ENCODE measurements at regions not wholly inside any gene's neighbourhood (a gene's known extent, or its start where the extent isn't known, plus 50 kb on each side); places are given as distances from the start of the nearest gene placed in this dataset.

DNA sequence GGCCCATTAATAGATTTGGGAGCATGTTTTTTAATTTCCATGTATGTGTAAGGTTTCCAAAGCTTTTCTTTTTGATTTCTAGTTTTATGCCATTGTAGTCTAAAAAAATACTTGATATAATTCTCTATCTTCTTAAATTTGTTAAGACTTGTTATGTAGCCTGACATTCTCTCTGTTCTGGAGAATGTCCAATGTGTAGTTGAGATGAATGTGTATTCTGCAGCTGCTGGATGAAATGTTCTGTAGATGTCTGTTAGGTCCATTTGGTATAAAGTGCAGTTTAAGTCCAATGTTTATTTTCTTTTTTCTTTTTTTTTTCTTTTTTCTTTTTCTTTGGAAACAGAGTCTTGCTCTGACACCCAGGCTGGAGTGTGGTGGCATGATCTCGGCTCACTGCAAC is 378.5 kb upstream of the MAD2L1 start:
- TF ChIP-seq, protein P1, sequence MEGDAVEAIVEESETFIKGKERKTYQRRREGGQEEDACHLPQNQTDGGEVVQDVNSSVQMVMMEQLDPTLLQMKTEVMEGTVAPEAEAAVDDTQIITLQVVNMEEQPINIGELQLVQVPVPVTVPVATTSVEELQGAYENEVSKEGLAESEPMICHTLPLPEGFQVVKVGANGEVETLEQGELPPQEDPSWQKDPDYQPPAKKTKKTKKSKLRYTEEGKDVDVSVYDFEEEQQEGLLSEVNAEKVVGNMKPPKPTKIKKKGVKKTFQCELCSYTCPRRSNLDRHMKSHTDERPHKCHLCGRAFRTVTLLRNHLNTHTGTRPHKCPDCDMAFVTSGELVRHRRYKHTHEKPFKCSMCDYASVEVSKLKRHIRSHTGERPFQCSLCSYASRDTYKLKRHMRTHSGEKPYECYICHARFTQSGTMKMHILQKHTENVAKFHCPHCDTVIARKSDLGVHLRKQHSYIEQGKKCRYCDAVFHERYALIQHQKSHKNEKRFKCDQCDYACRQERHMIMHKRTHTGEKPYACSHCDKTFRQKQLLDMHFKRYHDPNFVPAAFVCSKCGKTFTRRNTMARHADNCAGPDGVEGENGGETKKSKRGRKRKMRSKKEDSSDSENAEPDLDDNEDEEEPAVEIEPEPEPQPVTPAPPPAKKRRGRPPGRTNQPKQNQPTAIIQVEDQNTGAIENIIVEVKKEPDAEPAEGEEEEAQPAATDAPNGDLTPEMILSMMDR (IDR thresholded peaks at IDR 0.05; ENCODE audit: insufficient read depth, low read length, severe bottlenecking), result no peak
- Histone ChIP-seq H3K27me3 (ENCODE audit: control insufficient read depth, insufficient read depth, low read length) (no peaks in the 10 kb centered on the region), H3K4me3 (ENCODE audit: low read depth, low read length) (no peak overlapping the region), H3K36me3 (ENCODE audit: control insufficient read depth, insufficient read depth, low read length) (no peaks in the 10 kb centered on the region)
- FAIRE-seq (no peak), DNase-seq (ENCODE audit: low read depth) (no peak)

DNA sequence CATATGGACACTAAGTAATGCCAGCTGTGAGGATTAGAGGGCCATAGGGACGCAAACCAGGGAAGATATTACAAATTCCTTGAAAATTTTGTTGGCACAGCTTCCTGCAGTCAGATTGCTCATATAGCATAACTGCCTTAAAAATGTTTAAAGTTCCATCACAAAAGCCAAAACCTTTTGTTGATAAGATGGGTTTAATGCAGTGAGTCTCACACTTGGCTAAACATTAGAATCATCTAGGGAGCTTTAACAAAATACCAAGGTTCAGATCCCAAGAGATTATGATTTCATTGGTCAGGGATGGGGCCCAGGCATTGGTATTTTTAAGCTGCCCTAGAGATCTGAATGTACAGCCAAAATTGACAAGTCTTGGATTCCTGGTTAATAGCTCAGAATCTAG is 376.5 kb upstream of the MAD2L1 start:
- Histone ChIP-seq H3K27me3 (ENCODE audit: control insufficient read depth, insufficient read depth, low read length) (no peaks in the 10 kb centered on the region), H3K4me3 (ENCODE audit: low read depth, low read length) (no peak overlapping the region), H3K36me3 (ENCODE audit: control insufficient read depth, insufficient read depth, low read length) (no peaks in the 10 kb centered on the region)
- no peak for DNase-seq (ENCODE audit: low read depth)
- no peak for FAIRE-seq
- TF ChIP-seq, protein P1 (IDR thresholded peaks at IDR 0.05; ENCODE audit: insufficient read depth, low read length, severe bottlenecking), result no peak

GRCh38 chr4:120440730-120441129 is 374.1 kb upstream of the MAD2L1 start:
- DNase-seq (ENCODE audit: low read depth), result no peak
- H3K4me3 ChIP-seq (ENCODE audit: low read depth, low read length), result no peak overlapping the region
- no peak for FAIRE-seq
- TF ChIP-seq, protein P1 (IDR thresholded peaks at IDR 0.05; ENCODE audit: insufficient read depth, low read length, severe bottlenecking), result no peak
- H3K36me3 ChIP-seq (ENCODE audit: control insufficient read depth, insufficient read depth, low read length), result no peaks in the 10 kb centered on the region
- no peaks in the 10 kb centered on the region for H3K27me3 ChIP-seq (ENCODE audit: control insufficient read depth, insufficient read depth, low read length)

DNA sequence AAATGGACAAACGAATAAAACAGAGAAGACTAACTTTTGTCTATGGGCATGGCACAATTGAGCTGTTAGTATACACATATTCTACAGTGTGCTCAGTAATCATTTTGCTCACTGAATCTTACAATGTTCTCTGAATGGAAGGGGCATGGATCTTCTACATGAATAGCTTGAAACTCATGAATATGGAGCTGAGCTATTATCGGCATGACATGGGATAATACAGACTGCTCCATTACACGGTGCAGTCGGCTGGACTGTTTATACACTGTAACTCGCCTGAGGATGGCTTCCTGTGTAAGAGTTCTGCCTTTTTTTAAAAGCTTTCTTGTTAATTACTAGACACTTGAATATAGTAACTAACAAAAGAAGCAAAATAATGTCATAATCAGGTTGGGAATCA is 368.5 kb upstream of the MAD2L1 start:
- FAIRE-seq (no peak), DNase-seq (ENCODE audit: low read depth) (no peak)
- Histone ChIP-seq H3K27me3 (ENCODE audit: control insufficient read depth, insufficient read depth, low read length) (no peaks in the 10 kb centered on the region), H3K36me3 (ENCODE audit: control insufficient read depth, insufficient read depth, low read length) (no peaks in the 10 kb centered on the region), H3K4me3 (ENCODE audit: low read depth, low read length) (no peak overlapping the region)
- TF ChIP-seq, protein P1 (IDR thresholded peaks at IDR 0.05; ENCODE audit: insufficient read depth, low read length, severe bottlenecking), result no peak

DNA sequence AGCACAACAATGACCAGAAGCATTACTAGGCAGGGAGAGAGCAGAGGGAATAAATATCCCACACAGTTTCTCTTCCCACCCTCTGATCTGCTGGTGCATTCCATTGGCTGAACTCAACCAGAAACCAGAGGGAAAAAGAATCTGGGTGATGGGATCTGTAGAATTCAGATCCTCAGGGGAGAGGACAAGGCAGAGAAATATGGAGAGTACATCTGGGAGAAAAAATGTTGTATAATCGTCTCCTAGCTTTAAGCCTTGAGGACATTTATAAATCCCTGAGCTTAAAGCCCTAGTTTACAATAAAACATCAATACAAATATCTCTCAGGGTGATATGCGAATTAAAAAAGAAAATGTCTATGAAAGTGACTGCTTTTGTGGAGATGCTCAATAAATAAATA is 368.1 kb upstream of the MAD2L1 start:
- H3K4me3 ChIP-seq (ENCODE audit: low read depth, low read length), result no peak overlapping the region
- H3K27me3 ChIP-seq (ENCODE audit: control insufficient read depth, insufficient read depth, low read length), result no peaks in the 10 kb centered on the region
- TF ChIP-seq, protein P1 (IDR thresholded peaks at IDR 0.05; ENCODE audit: insufficient read depth, low read length, severe bottlenecking), result no peak
- no peaks in the 10 kb centered on the region for H3K36me3 ChIP-seq (ENCODE audit: control insufficient read depth, insufficient read depth, low read length)
- no peak for DNase-seq (ENCODE audit: low read depth)
- no peak for FAIRE-seq

- no peak for FAIRE-seq
These were observed 365.7 kb upstream of the MAD2L1 start for GRCh38 chr4:120432301-120432860.

More at GRCh38 chr4:120432301-120432860, 365.7 kb upstream of the MAD2L1 start:
- Histone ChIP-seq H3K36me3 (ENCODE audit: control insufficient read depth, insufficient read depth, low read length) (no peaks in the 10 kb centered on the region), H3K4me3 (ENCODE audit: low read depth, low read length) (no peak overlapping the region), H3K27me3 (ENCODE audit: control insufficient read depth, insufficient read depth, low read length) (no peaks in the 10 kb centered on the region)
- TF ChIP-seq, protein P1 (IDR thresholded peaks at IDR 0.05; ENCODE audit: insufficient read depth, low read length, severe bottlenecking), result no peak
- DNase-seq (ENCODE audit: low read depth), result no peak
